Erythroblast (primary cell): ENCODE measurements at regions not wholly inside any gene's neighbourhood (a gene's known extent, or its start where the extent isn't known, plus 50 kb on each side); places are given as distances from the start of the nearest gene placed in this dataset.
"Not testable (repeated sequence)": the region's sequence is repeated elsewhere in the genome, so short reads cannot be mapped to it uniquely, and the experiment has no call there.

Experiments
- GATA1 ChIP-seq: IDR thresholded peaks from 2 replicates; pipeline ENCODE4 v1.6.1; 2011; ENCODE audit warnings: low read depth, mild to moderate bottlenecking, control low read depth, low read length, moderate library complexity
- POLR2A ChIP-seq: IDR thresholded peaks from 2 replicates; pipeline ENCODE4 v1.6.1; 2011; ENCODE audit warnings: mild to moderate bottlenecking, low read length

DNA sequence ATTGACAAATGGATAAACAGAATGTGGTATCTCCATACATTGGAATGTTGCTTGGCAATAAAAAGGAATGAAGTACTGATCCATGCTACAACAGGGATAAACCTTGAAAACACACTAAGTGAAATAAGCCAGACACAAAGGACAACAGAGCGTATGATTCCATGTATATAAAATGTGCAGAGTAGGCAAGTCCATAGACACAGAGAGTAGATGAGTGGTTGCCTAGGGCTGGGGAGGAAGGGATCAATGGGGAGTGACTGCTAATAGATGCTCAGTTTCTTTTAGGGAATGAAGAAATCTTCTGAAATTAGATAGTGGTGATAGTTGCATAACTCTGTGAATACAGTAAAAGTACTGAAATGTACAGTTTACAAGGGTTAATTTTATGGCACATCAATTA lies 59.4 kb upstream of the SMURF2 start:
- TF ChIP-seq POLR2A, GATA1: not testable (repeated sequence)
